HG02763 (cell line): ENCODE measurements at regions not wholly inside any gene's neighbourhood (a gene's known extent, or its start where the extent isn't known, plus 50 kb on each side); places are given as distances from the start of the nearest gene placed in this dataset.
"Not testable (repeated sequence)": the region's sequence is repeated elsewhere in the genome, so short reads cannot be mapped to it uniquely, and the experiment has no call there.

ENCODE experiments used
- ATAC-seq: cut with Tn5 transposase; IDR thresholded peaks from one replicate; pipeline ENCODE4 v1.9.1; 2021; ENCODE audit warnings: mild to moderate bottlenecking, moderate library complexity; ENCODE audit not compliant: unreplicated experiment

DNA sequence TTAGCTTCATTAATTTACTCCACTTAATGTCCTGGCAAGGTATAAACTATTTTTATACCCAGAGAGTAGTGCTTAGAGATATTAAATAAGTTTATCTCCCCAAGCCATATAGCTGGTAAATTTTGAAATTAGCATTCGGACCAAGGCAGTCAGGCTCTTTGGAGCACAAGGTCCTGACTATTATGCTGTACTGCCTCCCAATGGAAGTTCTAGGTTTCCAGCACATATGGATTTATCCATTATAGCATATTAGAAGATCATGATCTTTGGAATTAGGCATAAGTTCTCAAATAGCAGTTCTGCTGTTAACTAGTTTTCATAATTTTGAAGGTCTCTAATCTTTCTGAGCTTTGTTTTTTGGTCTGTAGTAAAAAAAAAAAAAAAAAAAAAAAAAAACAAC is 835.3 kb upstream of the EPHA7 start:
- ATAC-seq = no peak

DNA sequence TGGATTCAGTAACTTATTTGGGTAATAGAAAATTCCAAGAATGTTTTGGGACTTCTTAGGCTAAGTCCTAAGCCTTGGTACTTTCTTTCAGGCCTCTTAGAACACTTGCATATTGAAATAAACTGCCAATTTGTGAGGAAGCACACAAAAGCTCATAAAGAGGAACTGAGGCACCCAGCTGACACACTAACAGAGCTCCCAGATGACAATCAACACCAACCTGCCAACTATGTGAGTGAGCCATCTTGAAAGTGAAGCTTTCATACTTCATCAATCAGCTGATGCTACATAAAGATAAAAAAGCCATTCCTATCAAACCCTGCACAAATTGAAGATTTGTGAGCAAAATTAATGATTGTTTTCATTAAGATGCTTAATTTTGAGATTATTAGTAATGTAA is 832.5 kb upstream of the EPHA7 start:
- no peak for ATAC-seq

DNA sequence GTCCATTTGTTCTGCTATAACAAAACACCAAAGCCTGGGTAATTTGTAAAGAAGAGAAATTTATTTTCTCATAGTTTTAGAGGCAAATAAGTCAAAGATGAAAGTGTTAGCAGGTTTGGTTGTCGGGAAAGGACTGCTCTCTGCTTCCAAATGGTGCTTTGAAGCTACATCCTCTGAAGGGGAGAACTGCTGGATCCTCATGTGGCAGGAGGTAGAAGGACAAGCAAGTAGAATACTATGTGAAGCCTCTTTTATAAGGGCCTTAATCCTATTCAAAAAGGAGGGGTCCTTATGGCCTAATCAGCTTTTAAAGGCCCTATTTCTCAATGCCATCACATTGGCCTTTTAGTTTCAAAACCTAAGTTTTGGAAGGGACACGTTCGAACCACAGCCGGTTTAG is 826.0 kb upstream of the EPHA7 start:
- no peak for ATAC-seq

DNA sequence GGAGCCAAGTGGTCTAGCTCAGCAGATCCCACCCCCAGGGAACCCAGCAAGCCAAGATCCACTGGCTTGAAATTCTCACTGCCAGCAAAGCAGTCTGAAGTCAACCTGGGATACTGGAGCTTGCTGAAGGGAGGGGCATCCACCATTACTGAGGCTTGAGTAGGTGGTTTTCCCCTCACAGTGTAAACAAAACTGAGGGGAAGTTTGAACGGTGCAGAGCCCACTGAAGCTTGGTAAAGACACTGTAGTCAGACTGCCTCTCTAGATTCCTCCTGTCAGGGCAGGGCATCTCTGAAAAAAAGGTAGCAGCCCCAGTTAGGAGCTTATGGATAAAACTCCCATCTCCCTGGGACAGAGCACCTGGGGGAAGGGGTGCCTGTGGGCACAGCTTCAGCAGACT is 819.5 kb upstream of the EPHA7 start:
- ATAC-seq = no peak

DNA sequence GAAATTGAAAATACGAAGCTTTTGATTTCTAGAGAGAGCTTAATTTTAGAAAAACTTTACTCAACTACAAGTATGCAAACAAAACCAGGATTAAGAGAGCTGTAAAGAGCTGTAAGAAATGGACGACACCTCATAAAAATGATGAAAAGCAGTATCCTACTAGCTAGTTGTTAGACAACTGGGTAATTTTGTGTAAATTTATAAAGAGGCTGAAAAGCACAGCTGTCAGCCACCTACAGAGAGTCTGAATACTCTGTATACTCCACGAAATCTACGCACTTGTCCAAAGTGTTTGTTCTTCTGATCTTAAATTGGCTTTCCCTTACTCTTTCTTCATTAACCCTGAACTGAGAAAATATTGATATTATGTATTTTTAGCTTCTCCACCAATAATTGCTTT is 808.4 kb upstream of the EPHA7 start:
- no peak for ATAC-seq

DNA sequence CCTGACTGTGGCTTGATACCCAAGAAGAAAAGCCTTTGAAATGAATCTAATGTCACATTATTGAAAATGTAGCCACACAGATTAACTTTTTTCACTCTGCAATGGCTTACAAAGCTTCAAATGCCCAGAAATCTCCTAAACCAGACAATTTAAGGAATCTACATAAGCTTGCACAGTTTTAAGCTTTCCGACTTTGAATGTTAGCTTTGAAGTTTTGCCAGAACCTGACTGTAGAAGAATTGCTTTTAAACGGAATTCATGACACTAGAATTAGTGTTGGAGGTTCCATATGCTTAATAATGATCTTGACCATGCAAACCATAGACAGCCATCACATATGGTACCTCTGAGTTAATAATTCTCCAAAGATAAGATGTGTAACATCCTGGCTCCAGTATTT is 798.5 kb upstream of the EPHA7 start:
- no peak for ATAC-seq

DNA sequence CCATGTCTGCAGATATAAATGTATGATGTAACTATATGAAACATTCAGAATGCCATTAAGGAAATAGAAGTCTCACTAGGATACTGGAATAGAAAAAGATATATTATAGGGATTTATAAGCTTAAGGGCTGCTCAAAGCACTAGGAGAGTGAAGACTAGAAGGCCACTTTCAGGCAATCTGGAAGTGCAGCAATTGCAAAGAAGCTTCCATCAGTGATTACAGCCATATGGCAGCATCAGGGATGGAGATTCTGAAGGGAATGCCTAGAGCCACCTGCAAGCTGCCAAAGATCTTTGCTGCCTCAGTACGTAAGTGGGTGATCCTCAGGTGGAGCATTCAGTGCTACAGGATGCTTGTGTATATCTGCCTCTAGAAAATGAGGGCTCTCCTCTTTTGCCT is 796.2 kb upstream of the EPHA7 start:
- no peak for ATAC-seq

DNA sequence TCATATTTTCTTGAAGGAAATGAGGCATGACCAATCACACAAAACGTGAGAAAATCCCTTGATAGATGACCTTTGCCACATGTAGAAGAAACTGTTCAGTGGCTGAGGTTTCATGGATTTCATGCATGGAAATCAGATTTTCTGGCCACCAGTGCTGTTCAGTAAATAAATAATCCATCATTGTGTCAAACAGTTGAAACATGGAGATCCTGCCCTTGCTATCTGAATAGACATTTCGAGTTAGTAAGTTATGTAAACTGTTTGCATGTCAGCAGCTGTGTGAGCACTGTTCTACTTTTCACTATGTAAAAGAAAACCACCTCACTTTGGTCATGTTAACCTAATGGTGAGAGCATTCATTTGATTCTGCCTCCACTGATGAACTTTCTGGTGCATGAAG is 793.9 kb upstream of the EPHA7 start:
- ATAC-seq = no peak

DNA sequence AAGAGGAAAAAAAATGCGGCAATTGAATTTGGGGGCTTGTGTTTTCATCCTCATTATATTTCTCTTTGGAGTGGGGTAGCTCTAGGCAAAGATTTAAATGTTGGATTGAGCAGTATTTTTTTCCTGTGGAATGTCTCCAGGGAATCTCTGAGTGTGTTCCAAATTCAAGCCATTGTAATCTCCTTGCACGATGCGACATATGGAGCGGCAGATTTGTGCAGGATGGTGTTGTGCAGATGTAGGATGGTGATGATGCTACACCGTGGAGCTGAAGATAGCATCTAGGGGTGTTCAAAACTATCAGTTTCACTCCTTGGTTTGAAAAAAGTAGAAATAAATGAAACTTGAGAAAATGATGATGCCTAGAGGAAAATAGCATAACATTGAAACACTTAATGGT is 777.5 kb upstream of the EPHA7 start:
- no peak for ATAC-seq

DNA sequence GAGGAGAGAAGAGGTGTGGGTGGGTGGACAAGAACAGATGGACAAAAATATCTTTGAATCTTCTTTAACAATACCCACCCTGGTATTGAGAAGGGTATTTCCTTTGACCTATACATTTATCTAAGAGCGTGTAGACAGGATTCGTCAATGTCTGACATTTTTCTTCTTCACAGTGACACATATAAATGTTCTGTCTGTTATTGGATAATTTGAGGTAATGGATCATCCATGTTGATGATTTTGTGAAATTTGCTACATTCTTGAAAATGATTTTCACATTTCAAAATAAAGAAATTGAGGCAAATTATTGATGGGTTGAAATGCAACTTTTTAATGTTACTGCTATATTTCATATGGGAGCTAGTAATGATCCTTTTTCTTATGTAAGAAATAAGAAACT is 770.7 kb upstream of the EPHA7 start:
- no peak for ATAC-seq

DNA sequence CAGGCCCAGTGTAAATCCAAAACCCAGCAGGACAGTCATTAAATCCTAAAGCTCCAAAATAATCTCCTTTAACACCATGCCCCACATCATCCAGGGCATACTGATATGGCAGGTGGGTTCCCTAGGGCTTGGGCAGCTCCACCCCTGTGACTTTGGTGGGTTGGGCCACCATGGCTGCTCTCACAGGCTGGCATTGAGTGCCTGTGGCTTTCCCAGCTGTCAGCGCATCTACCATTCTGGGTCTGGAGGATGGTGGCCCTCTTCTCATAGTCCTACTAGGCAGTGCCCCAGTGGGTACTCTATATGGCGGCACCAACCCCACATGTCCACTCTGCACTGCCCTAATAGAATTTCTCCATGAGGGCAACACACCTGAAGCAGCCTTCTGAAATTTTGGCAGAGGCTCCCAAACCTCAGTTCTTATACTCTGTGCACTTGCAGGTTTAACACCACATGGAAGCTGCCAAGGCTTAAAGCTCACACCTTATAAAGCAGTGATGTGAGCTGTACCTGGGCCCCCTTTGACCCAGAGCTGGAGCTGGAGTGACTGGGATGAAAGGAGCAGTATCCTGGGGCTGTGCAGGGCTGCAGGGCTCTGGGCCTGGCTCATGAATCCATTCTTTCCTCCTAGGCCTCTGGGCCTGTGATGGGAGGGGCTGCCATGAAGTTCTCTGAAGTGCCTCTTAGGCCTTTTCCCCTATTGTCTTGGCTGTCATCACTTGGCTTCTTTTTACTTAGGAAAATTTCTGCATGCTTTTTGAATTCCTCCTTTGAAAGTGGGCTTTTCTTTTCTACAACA is 765.5 kb upstream of the EPHA7 start:
- ATAC-seq = no peak

DNA sequence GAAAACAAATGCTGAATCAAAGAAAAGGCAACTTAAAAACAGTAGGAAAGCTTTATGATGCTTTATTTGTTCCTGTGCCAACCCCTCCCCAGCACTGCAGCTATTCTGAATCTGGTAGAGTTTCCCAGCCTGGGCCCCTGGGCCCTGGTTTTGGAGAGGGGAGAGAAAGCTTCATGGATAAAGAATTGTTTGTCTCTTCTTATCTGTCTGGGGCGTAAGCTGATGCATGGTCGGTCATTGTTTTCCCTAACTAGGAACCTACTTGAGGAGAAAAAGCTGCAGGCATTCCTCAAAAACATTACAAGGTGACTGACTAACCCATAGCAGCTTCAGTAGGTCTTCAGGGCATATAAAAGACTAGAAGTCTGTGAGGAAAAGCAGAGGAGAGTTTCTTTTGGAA is 758.1 kb upstream of the EPHA7 start:
- ATAC-seq = no peak

DNA sequence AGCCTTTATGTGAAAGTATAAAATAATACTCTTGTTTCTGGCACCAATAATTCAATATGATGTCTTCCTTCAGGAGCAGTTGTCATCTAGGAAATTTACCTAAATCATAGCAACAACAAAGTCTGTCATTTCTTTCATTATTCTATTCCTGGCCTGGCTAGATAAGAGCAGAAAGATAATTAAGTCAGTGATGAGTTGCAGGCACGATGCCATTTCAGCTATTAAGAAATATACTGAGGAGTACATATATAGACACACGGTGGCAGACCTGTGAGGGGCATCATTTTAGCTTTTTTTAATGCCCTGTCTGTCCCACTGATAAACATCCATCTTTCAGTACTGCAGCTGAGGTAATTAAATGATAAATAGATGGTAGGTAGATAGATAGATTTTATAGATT is 756.1 kb upstream of the EPHA7 start:
- no peak for ATAC-seq

DNA sequence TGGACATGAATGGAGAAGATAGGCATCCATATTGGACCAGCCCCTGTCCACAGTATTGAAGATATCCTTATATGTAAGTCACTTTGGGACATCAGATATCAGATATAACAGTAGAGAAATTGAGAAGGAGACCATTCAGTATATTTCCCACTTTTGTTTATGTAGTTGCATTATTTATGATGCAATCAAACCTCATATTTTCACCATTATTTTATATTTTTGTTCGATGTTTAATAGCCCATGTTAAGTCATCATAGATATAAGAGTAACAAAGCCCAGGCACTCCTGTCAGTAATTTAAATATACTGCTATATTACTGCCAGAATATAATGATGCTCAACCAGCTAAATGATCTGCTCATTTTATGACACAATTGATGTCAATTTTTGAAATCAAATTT is 744.5 kb upstream of the EPHA7 start:
- ATAC-seq = no peak

DNA sequence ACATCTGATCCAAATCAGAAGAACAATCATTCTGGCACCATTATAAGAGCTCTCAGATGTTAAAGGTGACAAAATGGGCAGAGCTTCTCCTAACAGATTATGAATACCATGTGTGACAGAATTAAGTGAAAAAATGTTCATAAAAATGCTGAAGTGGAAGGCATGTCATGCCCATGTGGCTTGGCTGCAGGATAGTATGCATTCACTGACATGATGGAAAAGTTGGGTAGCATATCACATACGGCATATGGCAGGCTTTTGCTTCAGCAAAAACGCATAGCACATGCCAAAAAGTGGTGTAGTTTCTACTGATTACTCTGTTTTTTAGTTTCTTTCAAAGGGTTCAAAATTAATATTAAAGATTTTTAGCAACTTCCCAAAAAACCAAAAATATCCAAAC is 731.5 kb upstream of the EPHA7 start:
- ATAC-seq = no peak

DNA sequence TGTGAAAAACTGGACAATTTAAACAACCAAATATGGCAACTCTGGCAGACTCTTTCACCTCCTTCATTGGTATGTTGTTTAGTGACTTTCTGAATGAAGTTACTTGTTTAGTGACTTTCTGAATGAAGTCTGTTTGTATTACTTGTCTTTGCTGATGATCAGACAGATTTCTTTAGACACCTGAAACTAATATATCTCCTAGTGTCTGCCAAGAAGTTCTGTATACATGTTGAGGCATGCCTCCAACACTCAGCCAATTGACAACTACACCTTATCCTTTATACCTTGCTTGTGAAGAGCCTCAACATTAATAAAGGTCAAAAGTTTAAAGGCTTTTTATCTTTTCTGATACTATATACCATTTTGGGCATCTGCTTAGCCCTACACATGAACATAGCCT is 725.4 kb upstream of the EPHA7 start:
- no peak for ATAC-seq

DNA sequence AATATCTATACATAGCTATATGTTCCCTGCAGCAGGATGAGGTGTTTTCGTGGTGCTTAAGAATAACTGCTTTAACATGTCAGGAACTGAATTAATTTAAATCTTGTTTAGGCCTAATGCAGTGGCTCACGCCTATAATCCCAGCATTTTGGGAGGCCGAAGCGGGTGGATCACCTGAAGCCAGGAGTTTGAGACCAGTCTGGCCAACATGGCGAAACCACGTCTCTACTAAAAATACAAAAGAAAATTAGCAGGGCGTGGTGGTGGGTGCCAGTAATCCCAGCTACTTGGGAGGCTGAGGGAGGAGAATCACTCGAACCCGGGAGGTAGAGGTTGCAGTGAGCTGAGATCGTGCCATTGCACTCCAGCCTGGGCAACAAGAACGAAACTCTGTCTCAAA is 717.8 kb upstream of the EPHA7 start:
- ATAC-seq = not testable (repeated sequence)

DNA sequence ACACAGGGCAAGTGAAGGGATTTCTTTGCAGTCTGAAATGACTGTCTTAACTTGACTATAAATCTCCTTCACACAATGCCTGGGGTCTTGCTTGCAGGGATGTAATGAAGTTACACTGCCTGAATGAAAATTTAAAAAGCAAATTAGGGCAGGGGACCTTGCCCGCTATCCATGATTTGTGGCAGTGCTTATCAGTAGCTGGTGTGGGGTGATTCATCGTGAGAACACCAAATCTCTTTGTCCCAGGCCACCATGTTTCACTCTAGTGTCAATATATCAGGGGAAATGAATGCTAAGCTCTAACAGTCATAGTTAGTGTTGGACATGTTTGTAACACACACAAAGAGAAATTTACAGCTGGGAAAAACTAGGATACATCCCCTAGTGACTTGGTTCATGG is 713.7 kb upstream of the EPHA7 start:
- no peak for ATAC-seq

DNA sequence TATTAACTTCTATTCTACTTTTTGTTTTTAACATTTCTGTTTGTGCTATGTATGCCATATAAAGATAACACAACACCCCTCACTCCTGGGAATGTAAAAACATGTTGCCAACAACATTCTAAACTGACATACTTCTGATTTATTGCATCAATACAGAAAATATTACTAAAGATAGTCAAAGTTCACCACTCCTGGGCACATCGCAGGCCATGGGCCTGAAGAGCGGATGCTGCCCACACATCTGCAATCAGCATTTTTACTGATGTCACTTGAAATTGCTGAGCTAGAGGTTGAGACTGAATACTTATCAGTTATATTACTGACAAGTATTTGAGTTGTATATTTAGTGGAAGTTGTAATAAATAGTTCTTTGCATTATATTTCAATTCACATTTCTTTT is 711.9 kb upstream of the EPHA7 start:
- no peak for ATAC-seq

DNA sequence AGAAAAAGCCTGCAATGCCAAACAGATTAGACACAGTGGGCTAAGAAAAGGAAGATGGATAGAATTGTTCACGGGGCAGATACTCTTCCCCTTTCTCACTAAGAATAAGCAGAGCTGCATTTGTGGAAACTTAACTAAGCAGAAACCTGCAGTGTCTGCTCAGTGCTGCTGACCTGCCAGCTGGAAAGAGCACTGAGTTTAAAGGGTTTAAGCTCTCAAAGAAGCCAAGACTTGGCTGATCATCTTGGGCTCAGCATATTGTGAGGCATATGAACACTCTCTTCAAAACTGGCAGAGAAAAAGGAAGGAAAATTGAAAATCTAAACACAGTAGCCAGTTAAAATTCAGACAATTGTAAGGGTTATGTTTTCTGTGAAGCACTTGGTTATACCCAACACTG is 711.1 kb upstream of the EPHA7 start:
- ATAC-seq = no peak

DNA sequence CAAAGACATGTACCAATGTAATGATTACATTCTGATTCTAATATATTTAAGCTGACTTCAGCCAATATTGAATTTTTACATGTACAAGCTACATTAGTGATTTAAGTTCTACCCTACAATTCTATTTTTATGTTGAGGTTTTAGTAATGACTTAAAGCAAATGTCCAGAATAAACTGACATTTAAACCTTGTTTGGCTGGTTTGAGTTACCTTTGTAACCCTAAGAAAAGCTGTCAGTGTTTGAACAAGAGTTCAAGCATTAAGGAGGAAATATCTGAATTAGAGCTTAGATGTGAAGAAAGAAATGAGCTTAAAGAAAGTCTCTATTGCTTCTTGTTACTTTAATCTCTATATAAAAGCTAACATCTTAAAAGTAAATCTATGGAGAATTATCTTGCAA is 710.6 kb upstream of the EPHA7 start:
- no peak for ATAC-seq

DNA sequence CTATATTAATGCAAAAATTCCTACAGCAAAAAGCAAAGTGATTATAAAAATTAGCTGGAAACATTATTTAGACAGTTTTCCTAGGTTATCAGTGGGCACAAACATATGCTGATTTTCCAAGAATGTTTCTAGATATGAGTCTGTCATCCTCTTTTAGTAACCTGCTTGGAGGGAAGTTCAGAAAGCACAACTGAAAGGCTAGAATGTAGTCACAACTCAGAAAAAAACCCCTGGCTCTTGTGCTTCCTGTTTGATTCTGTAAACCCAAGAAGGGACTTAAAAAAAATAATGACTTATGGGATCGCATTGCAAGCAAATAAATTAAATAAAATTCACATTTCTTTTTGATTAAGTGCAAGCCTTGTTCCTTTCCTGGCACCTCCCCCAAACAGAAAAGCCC is 708.4 kb upstream of the EPHA7 start:
- no peak for ATAC-seq

DNA sequence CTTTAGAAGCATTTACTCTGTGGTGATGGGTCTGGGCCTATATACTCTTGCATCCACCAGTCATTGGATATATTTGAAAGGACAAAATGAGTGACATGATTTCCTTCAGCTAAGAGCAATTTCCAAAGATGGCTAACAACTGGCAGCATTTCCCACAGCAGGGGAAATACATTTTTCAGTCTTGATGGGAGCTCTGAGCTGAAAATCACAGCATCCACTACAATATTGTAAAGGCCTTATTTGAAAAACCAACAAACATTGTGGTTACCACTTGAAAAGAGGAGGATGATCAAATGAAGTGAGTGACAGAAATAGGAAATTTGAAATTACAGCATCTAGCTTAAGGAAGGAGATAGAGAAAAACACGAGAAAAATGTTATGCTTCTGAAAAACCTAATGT is 705.0 kb upstream of the EPHA7 start:
- ATAC-seq = no peak
